H1 (cell line): ENCODE measurements at regions not wholly inside any gene's neighbourhood (a gene's known extent, or its start where the extent isn't known, plus 50 kb on each side); places are given as distances from the start of the nearest gene placed in this dataset.

Experiments
- CTCF ChIA-PET: fragments of 300-600 bp; sonication (Branson Sonifier 250); formaldehyde crosslinking; loops from one replicate; lab custom pipeline; 2021; ENCODE audit not compliant: partially characterized antibody; lab: Charles Lee
- POLR2A ChIA-PET: fragments of 300-600 bp; sonication (Branson Sonifier 250); formaldehyde crosslinking; loops from one replicate; lab custom pipeline; 2021; ENCODE audit warnings: inconsistent platforms; ENCODE audit not compliant: partially characterized antibody; lab: Charles Lee
- DNase-seq, 2 experiments: peaks; one replicate each; pipeline versions ENCODE4 v3.0.0 to v3.0.0-alpha.2; 2010 to 2022; ENCODE audit warnings: low spot score in 2 of 2, low read depth in 1 of 2, mixed read lengths in 1 of 2
- FAIRE-seq: peaks from 2 replicates; lab custom pipeline; 2011; peaks lifted over from hg19 to GRCh38; lab: Jason Lieb, UNC
- H2AFZ ChIP-seq: 2 replicates; pipeline ENCODE4 v1.8.1; 2012; ENCODE audit warnings: low read length, inconsistent platforms
- H2AK5ac ChIP-seq: 2 replicates; pipeline ENCODE4 v1.6.1; 2013; ENCODE audit warnings: low read depth, low read length
- H2BK120ac ChIP-seq: replicated peaks from 2 replicates; pipeline ENCODE3; 2013; ENCODE audit warnings: low read depth, low read length, inconsistent platforms
- H2BK12ac ChIP-seq: 2 replicates; pipeline ENCODE4 v1.6.1; 2013; ENCODE audit warnings: low read depth, low read length
- H2BK15ac ChIP-seq: 2 replicates; pipeline ENCODE4 v1.6.1; 2013; ENCODE audit warnings: low read length
- H2BK20ac ChIP-seq: 2 replicates; pipeline ENCODE4 v1.6.1; 2013; ENCODE audit warnings: low read length
- H2BK5ac ChIP-seq: 2 replicates; pipeline ENCODE4 v1.6.1; 2013; ENCODE audit warnings: low read depth, low read length
- H3K14ac ChIP-seq: 2 replicates; pipeline ENCODE4 v1.6.1; 2013; ENCODE audit warnings: inconsistent platforms; ENCODE audit not compliant: insufficient read length
- H3K18ac ChIP-seq: 2 replicates; pipeline ENCODE4 v1.6.1; 2013; ENCODE audit warnings: low read length; ENCODE audit errors: extremely low read depth
- H3K23ac ChIP-seq: 2 replicates; pipeline ENCODE4 v1.6.1; 2013; ENCODE audit warnings: inconsistent platforms; ENCODE audit not compliant: insufficient read length
- H3K23me2 ChIP-seq: 2 replicates; pipeline ENCODE4 v1.6.1; 2013; ENCODE audit warnings: low read depth, low read length
- H3K27ac ChIP-seq: 2 replicates; pipeline ENCODE4 v1.6.1; 2011; ENCODE audit warnings: low read depth, low read length, inconsistent platforms
- H3K27me3 ChIP-seq, 4 experiments: replicated peaks in 1 of 4; 1 replicate in 1 of 4; 2 replicates in 3 of 4; pipeline versions ENCODE4 v1.6.1 to v1.8.1; 2011 to 2013; ENCODE audit warnings: low read length in 3 of 4, mild to moderate bottlenecking in 3 of 4, inconsistent platforms in 2 of 4, mixed read lengths in 2 of 4, moderate library complexity in 1 of 4; ENCODE audit not compliant: control insufficient read depth in 3 of 4, insufficient read depth in 3 of 4; ENCODE audit errors: extremely low read depth in 1 of 4
- H3K36me3 ChIP-seq, 4 experiments: 2 replicates each; pipeline versions ENCODE4 v1.6.1 to v1.8.1; 2011 to 2013; ENCODE audit warnings: mild to moderate bottlenecking in 4 of 4, low read length in 3 of 4, moderate library complexity in 2 of 4, control low read depth in 1 of 4, inconsistent platforms in 1 of 4; ENCODE audit not compliant: insufficient read depth in 4 of 4, control insufficient read depth in 2 of 4
- H3K4ac ChIP-seq: replicated peaks from 2 replicates; pipeline ENCODE3; 2013; ENCODE audit warnings: low read length, low read depth, mixed read lengths, inconsistent platforms; ENCODE audit not compliant: insufficient read length
- H3K4me1 ChIP-seq, 4 experiments: replicated peaks in 1 of 4; 1 replicate in 1 of 4; 2 replicates in 3 of 4; pipeline versions ENCODE4 v1.6.1 to v1.8.1; 2011 to 2013; ENCODE audit warnings: low read length in 3 of 4, inconsistent platforms in 2 of 4, mixed read lengths in 1 of 4; ENCODE audit not compliant: insufficient read depth in 4 of 4, control insufficient read depth in 3 of 4
- H3K4me2 ChIP-seq, 2 experiments: 2 replicates each; pipeline versions ENCODE4 v1.6.1 to v1.8.1; 2011 to 2013; ENCODE audit warnings: low read depth in 2 of 2, low read length in 2 of 2, control low read depth in 1 of 2, inconsistent platforms in 1 of 2, mild to moderate bottlenecking in 1 of 2; ENCODE audit not compliant: insufficient read depth in 1 of 2
- H3K4me3 ChIP-seq, 4 experiments: fragments of 200-600, 300-600 bp in 1 of 4; sonication (generic), shearing (Covaris generic), sonication (Bioruptor Twin) in 1 of 4; 2 replicates each; pipeline versions ENCODE4 v1.5.1 to v1.8.1; 2011 to 2016; ENCODE audit warnings: low read length in 4 of 4, low read depth in 3 of 4, control low read depth in 2 of 4, inconsistent platforms in 2 of 4, mild to moderate bottlenecking in 2 of 4, mixed read lengths in 1 of 4, moderate library complexity in 1 of 4; ENCODE audit not compliant: insufficient read depth in 2 of 4; ENCODE audit errors: extremely low read depth in 1 of 4
- H3K56ac ChIP-seq: replicated peaks from 2 replicates; pipeline ENCODE3; 2013; ENCODE audit warnings: low read depth, mild to moderate bottlenecking, mixed read lengths, low read length, inconsistent platforms; ENCODE audit not compliant: insufficient read length
- H3K79me1 ChIP-seq: 2 replicates; pipeline ENCODE4 v1.6.1; 2013; ENCODE audit warnings: low read depth, low read length, control low read depth
- H3K79me2 ChIP-seq, 2 experiments: 2 replicates each; pipeline versions ENCODE4 v1.6.1 to v1.8.1; 2012 to 2013; ENCODE audit warnings: low read length in 2 of 2, mild to moderate bottlenecking in 2 of 2, inconsistent platforms in 1 of 2; ENCODE audit not compliant: insufficient read depth in 2 of 2, control insufficient read depth in 1 of 2
- H3K9ac ChIP-seq, 4 experiments: replicated peaks in 1 of 4; 1 replicate in 1 of 4; 2 replicates in 3 of 4; pipeline versions ENCODE4 v1.6.1 to v1.8.1; 2011 to 2013; ENCODE audit warnings: low read depth in 3 of 4, low read length in 3 of 4, control low read depth in 2 of 4, mild to moderate bottlenecking in 2 of 4, moderate library complexity in 2 of 4, inconsistent platforms in 1 of 4; ENCODE audit errors: extremely low read depth in 1 of 4
- H3K9me3 ChIP-seq, 2 experiments: 2 replicates each; pipeline versions ENCODE4 v1.6.1 to v1.8.1; 2012 to 2013; ENCODE audit warnings: mild to moderate bottlenecking in 2 of 2, moderate library complexity in 2 of 2, control low read depth in 1 of 2, inconsistent platforms in 1 of 2, low read depth in 1 of 2, low read length in 1 of 2, mixed read lengths in 1 of 2; ENCODE audit not compliant: insufficient read depth in 2 of 2
- H4K20me1 ChIP-seq, 2 experiments: replicated peaks in 1 of 2; 2 replicates each; pipeline versions ENCODE3 to v1.8.1; 2011 to 2013; ENCODE audit warnings: inconsistent platforms in 2 of 2, low read length in 2 of 2, mild to moderate bottlenecking in 1 of 2; ENCODE audit not compliant: insufficient read depth in 2 of 2, control insufficient read depth in 1 of 2
- H4K5ac ChIP-seq: 2 replicates; pipeline ENCODE4 v1.6.1; 2013; ENCODE audit warnings: low read length, low read depth, mixed read lengths, inconsistent platforms; ENCODE audit not compliant: insufficient read length
- H4K8ac ChIP-seq: 2 replicates; pipeline ENCODE4 v1.8.0; 2013; ENCODE audit warnings: mild to moderate bottlenecking, moderate library complexity, low read length, inconsistent platforms; ENCODE audit not compliant: insufficient read depth; ENCODE audit errors: extremely low read depth
- H4K91ac ChIP-seq: replicated peaks from 2 replicates; pipeline ENCODE3; 2013; ENCODE audit warnings: low read length, mixed read lengths, inconsistent platforms; ENCODE audit not compliant: insufficient read length
- PHF8 ChIP-seq: fragments of 200-600 bp; sonication (generic); conservative IDR thresholded peaks from 2 replicates; pipeline ENCODE4 v1.7.1; 2012; ENCODE audit warnings: low read depth, mild to moderate bottlenecking, inconsistent platforms, low read length, moderate library complexity
- YY1 ChIP-seq: IDR thresholded peaks from 2 replicates; pipeline ENCODE4 v1.6.1; 2011; ENCODE audit warnings: low read depth, mild to moderate bottlenecking, low read length
- WGBS, 2 experiments: shearing (Covaris generic) in 1 of 2; methylation state at CpG; one replicate each; pipeline versions ENCODE4 v1.1.6 to v1.1.7; 2013 to 2015; ENCODE audit warnings: low lambda C conversion rate in 2 of 2, mixed read lengths in 2 of 2, inconsistent platforms in 1 of 2, low coverage in 1 of 2, missing lambda C conversion rate in 1 of 2; ENCODE audit not compliant: insufficient replicate concordance in 2 of 2, insufficient coverage in 1 of 2, insufficient read length in 1 of 2; ENCODE audit errors: extremely low coverage in 1 of 2, missing lambda C conversion rate in 1 of 2; 5-methylcytosine and 5-hydroxymethylcytosine counted together

- Histone ChIP-seq H3K14ac (no peak overlapping the region), H4K20me1 (no peaks in the 10 kb centered on the region), H3K56ac (no peak overlapping the region), H3K4me3 (no peak overlapping the region), H3K36me3 (no peaks in the 10 kb centered on the region), H2BK120ac (no peak overlapping the region), H2BK15ac (no peak overlapping the region), H3K27me3 (no peaks in the 10 kb centered on the region), H3K4me1 (no peaks in the 10 kb centered on the region), H3K18ac (no peak overlapping the region), H2AK5ac (no peak overlapping the region), H3K9ac (no peak overlapping the region), H2BK12ac (no peak overlapping the region), H3K79me2 (no peaks in the 10 kb centered on the region), H3K4ac (no peak overlapping the region), H4K91ac (no peak overlapping the region), H2BK20ac (no peak overlapping the region), H3K23me2 (no peaks in the 10 kb centered on the region), H3K23ac (no peak overlapping the region), H2BK5ac (no peak overlapping the region), H3K27ac (no peak overlapping the region), H2AFZ (no peak overlapping the region), H3K4me2 (no peak overlapping the region), H3K79me1 (no peaks in the 10 kb centered on the region), H4K8ac (no peak overlapping the region), H4K5ac (no peak overlapping the region), H3K9me3 (no peaks in the 10 kb centered on the region)
- no peak for DNase-seq
- ChIA-PET CTCF (interaction anchor here (1.1 to 4.0 kb wide), 3 partner anchors 11 to 39 kb away, joined by 3 to 34 read pairs (median 3); no protein-coding TSS in a partner anchor), POLR2A (no interaction called here)
- peak; percentile 32 for FAIRE-seq
- TF ChIP-seq PHF8 (no peak), YY1 (no peak)
- 69% methylated on average over 2 of the region's 2 CpGs; no CpG with 5 or more reads in 1 of the 2 experiments for WGBS, 2 experiments
Measured at GRCh38 chr4:84441758-84442377, 57.2 kb downstream of the NKX6-1 start.
